Loucy (cell line): ENCODE measurements at regions not wholly inside any gene's neighbourhood (a gene's known extent, or its start where the extent isn't known, plus 50 kb on each side); places are given as distances from the start of the nearest gene placed in this dataset.

Source experiments
- H2AFZ ChIP-seq: fragments of 200-600 bp; sonication (generic); 2 replicates; pipeline ENCODE4 v1.6.0; 2016; ENCODE audit warnings: antibody characterized with exemption, mild to moderate bottlenecking, low read length, moderate library complexity
- H3F3A ChIP-seq: fragments of 200-600 bp; 2 replicates; pipeline ENCODE4 v1.6.0; 2016; ENCODE audit warnings: antibody characterized with exemption, low read depth, mild to moderate bottlenecking
- H3K27me3 ChIP-seq: fragments of 200-600 bp; sonication (generic); 2 replicates; pipeline ENCODE4 v1.6.1; 2014; ENCODE audit warnings: low read length, mild to moderate bottlenecking; ENCODE audit not compliant: insufficient read depth, poor library complexity, severe bottlenecking
- H3K36me3 ChIP-seq: fragments of 200-600 bp; sonication (generic); 2 replicates; pipeline ENCODE4 v1.6.1; 2016; ENCODE audit warnings: low read length; ENCODE audit not compliant: insufficient read depth
- H3K4me1 ChIP-seq: fragments of 200-600 bp; sonication (generic); 2 replicates; pipeline ENCODE4 v1.5.1; 2014; ENCODE audit warnings: low read length, mild to moderate bottlenecking; ENCODE audit not compliant: insufficient read depth, poor library complexity, severe bottlenecking
- H3K4me2 ChIP-seq: fragments of 200-600 bp; sonication (generic); 2 replicates; pipeline ENCODE4 v1.6.0; 2014; ENCODE audit warnings: antibody characterized with exemption, low read length, low read depth, mild to moderate bottlenecking; ENCODE audit not compliant: poor library complexity, severe bottlenecking
- H3K4me3 ChIP-seq: fragments of 200-600 bp; sonication (generic); 2 replicates; pipeline ENCODE4 v1.5.1; 2014; ENCODE audit warnings: low read length, mild to moderate bottlenecking, mixed read lengths; ENCODE audit not compliant: poor library complexity, severe bottlenecking
- H3K79me2 ChIP-seq: fragments of 200-600 bp; sonication (generic); 2 replicates; pipeline ENCODE4 v1.6.1; 2014; ENCODE audit warnings: low read length; ENCODE audit not compliant: insufficient read depth
- H3K9ac ChIP-seq: fragments of 200-600 bp; sonication (generic); 2 replicates; pipeline ENCODE4 v1.6.0; 2014; ENCODE audit warnings: mild to moderate bottlenecking, low read depth, low read length, moderate library complexity; ENCODE audit not compliant: poor library complexity, severe bottlenecking
- H3K9me2 ChIP-seq: fragments of 200-600 bp; sonication (generic); replicated peaks from 2 replicates; pipeline ENCODE4 v1.6.1; 2016; ENCODE audit warnings: low read depth, low read length, mixed read lengths
- H3K9me3 ChIP-seq: fragments of 200-600 bp; sonication (generic); 2 replicates; pipeline ENCODE4 v1.6.1; 2014; ENCODE audit warnings: mild to moderate bottlenecking, antibody characterized with exemption, low read length, low read depth; ENCODE audit not compliant: insufficient read depth
- H4K20me1 ChIP-seq: fragments of 200-600 bp; sonication (generic); 2 replicates; pipeline ENCODE4 v1.6.0; 2014; ENCODE audit warnings: antibody characterized with exemption, low read length, mild to moderate bottlenecking; ENCODE audit not compliant: insufficient read depth, poor library complexity, severe bottlenecking
- CTCF ChIP-seq: fragments of 200-600 bp; sonication (generic); conservative IDR thresholded peaks from 2 replicates; pipeline ENCODE4 v1.5.1; 2014; ENCODE audit warnings: mild to moderate bottlenecking, antibody characterized with exemption, low read length
- EZH2phosphoT487 ChIP-seq: fragments of 200-600 bp; IDR thresholded peaks from 2 replicates; pipeline ENCODE4 v1.6.1; 2018; ENCODE audit warnings: antibody characterized with exemption, mild to moderate bottlenecking, moderate library complexity, borderline replicate concordance

- no peaks in the 10 kb centered on the region for H3K9me2 ChIP-seq
- no peaks in the 10 kb centered on the region for H4K20me1 ChIP-seq
- no peak for TF ChIP-seq CTCF
- no peak for TF ChIP-seq EZH2phosphoT487
- no peak overlapping the region for H3K9ac ChIP-seq
- no peak overlapping the region for H3K4me3 ChIP-seq
- peaks cover 3% of the 10 kb centered on the region; the same call in 1 of the 2 replicates for H3K9me3 ChIP-seq
- no peaks in the 10 kb centered on the region for H3F3A ChIP-seq
- H3K79me2 ChIP-seq = no peaks in the 10 kb centered on the region
- H2AFZ ChIP-seq = no peak overlapping the region
- H3K36me3 ChIP-seq = no peaks in the 10 kb centered on the region
- H3K4me2 ChIP-seq = no peak overlapping the region
- H3K4me1 ChIP-seq = peaks cover 6% of the 10 kb centered on the region
- H3K27me3 ChIP-seq = no peaks in the 10 kb centered on the region
Observed at GRCh38 chr2:402721-403120, 114.8 kb upstream of the ALKAL2 start.

DNA sequence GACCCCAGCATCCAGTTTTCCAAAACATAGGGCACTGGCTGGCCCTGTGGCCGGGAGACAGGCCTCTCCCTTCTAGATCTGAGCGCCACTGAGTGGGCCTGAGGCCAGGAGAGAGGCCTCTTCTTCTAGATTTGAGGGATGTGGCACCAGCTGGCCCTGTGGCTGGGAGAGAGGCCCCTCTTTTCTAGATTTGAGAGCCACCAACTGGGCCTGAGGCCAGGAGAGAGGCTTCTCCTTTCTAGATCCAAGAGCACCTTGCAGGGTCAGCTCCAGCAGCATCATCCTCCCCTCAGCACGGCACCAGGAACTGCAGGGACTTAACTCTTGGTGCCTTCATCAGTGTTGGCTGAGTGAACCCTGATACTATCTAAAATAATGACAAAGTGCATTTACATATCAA, 114.3 kb upstream of the ALKAL2 start:
- TF ChIP-seq CTCF (no peak), EZH2phosphoT487 (no peak)
- no peaks in the 10 kb centered on the region for H3K36me3 ChIP-seq
- no peaks in the 10 kb centered on the region for H3F3A ChIP-seq
- H2AFZ ChIP-seq = no peak overlapping the region
- H3K4me2 ChIP-seq = no peak overlapping the region
- no peaks in the 10 kb centered on the region for H3K27me3 ChIP-seq
- no peaks in the 10 kb centered on the region for H3K79me2 ChIP-seq
- H3K4me1 ChIP-seq = peaks cover 6% of the 10 kb centered on the region
- no peak overlapping the region for H3K9ac ChIP-seq
- H3K9me3 ChIP-seq = peaks cover 3% of the 10 kb centered on the region; the same call in 1 of the 2 replicates
- no peak overlapping the region for H3K4me3 ChIP-seq
- no peaks in the 10 kb centered on the region for H3K9me2 ChIP-seq
- H4K20me1 ChIP-seq = no peaks in the 10 kb centered on the region

DNA sequence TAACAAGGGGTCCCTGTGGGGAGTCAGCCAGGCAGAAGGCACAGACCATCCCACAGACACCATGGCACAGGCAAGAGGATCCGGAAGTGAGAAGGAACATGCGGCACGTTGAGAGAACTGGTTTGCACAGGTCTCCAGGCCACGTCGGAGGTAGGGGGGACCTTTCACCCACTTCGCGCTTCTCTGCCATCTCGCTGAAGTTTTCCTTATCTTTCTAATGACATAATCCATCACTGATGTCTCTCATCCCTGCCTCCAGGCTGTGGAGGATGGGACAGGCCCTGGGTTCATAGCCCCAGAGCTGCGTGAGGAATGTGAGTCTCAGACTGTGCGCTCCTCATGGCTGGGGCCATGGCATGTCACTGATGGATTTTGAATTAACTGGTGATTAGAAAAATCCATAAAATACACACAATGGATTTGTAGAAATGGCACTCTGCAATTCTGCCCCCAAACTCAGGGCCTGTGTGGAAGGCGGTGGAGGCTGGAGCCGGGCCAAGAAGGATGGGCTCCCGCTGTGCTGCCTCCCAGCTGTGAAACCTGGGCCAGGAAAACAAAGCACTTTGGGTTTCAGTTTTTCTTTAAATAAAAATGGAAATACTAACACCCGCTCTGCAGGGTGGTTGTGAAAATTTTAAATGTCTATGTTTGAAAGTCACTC, 113.3 kb upstream of the ALKAL2 start:
- H3K36me3 ChIP-seq = no peaks in the 10 kb centered on the region
- no peak overlapping the region for H2AFZ ChIP-seq

More for the DNA sequence above, 113.3 kb upstream of the ALKAL2 start:
- Histone ChIP-seq H3K9ac (no peak overlapping the region), H3K4me2 (no peak overlapping the region), H3K9me3 (peaks cover 3% of the 10 kb centered on the region; the same call in 1 of the 2 replicates), H3K4me3 (no peak overlapping the region), H3K79me2 (no peaks in the 10 kb centered on the region), H3F3A (no peaks in the 10 kb centered on the region), H3K4me1 (peaks cover 6% of the 10 kb centered on the region), H3K9me2 (no peaks in the 10 kb centered on the region), H4K20me1 (no peaks in the 10 kb centered on the region), H3K27me3 (no peaks in the 10 kb centered on the region)
- TF ChIP-seq CTCF = no peak
- no peak for TF ChIP-seq EZH2phosphoT487
